ENCODE measurements at regions not wholly inside any gene's neighbourhood (a gene's known extent, or its start where the extent isn't known, plus 50 kb on each side); places are given as distances from the start of the nearest gene placed in this dataset.

DNA sequence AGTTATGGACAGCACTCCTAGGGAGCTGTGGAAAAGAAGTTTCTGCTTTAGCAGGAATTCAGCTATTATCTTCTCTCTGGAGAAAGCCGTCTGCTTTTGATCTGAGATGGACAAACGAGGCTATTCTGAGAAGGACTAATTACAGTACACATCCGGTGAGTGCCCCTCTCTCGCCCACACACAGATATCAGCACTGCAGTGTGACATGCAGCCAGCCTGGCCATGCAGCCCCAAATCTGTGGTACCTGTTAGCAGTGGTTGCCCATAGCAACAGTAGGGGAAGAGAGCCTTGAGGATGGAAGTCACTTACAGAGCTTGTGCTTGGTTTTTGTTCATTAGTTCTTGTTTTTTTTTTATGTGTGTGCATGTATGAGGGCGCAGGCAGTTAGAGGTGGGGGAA lies 73.9 kb upstream of the TRIB2 start:
- no peak for TF ChIP-seq CTCF (IDR thresholded peaks at IDR 0.05; ENCODE audit: low read depth, low read length)
- no peak for TF ChIP-seq POLR2A (IDR thresholded peaks at IDR 0.05; ENCODE audit: extremely low read depth, insufficient read length)
- no peak for TF ChIP-seq MAX (IDR thresholded peaks at IDR 0.05; ENCODE audit: low read depth, low read length)
- no peak for TF ChIP-seq MYC (IDR thresholded peaks at IDR 0.05; ENCODE audit: low read depth, low read length)
